H1 (cell line): ENCODE measurements at regions not wholly inside any gene's neighbourhood (a gene's known extent, or its start where the extent isn't known, plus 50 kb on each side); places are given as distances from the start of the nearest gene placed in this dataset.

Experiments
- USF2 ChIP-seq: IDR thresholded peaks from 2 replicates; pipeline ENCODE4 v1.6.1; 2011; ENCODE audit warnings: low read length, improper control_type of control experiment

DNA sequence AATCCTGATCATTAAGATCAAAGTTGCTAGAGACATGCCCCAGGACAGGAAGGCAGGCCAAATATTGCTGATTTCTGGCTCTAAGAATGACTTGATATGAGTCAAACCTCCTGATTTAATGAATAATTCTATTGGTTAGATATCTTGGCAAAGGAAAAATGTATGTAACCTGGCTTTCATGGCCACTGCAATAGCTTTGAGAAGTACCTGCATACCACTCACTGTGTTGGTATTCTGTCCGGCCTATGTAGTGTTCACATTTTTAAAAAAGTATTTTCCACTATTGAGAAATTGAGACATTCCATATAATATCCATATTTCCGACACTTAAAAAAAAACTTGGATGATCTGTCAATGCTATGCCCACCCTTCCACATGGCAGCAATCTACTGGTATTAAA lies 283.1 kb upstream of the SOX5 start (continued):
- TF ChIP-seq USF2: no peak
